DMS153 treated with DMSO at 0.1 percent for 48 hours (cell line): ENCODE measurements at regions not wholly inside any gene's neighbourhood (a gene's known extent, or its start where the extent isn't known, plus 50 kb on each side); places are given as distances from the start of the nearest gene placed in this dataset.

ENCODE experiments used
- DNase-seq: peaks from one replicate; lab custom pipeline; 2025; ENCODE audit not compliant: unreplicated experiment; lab: John Stamatoyannopoulos, UW

DNA sequence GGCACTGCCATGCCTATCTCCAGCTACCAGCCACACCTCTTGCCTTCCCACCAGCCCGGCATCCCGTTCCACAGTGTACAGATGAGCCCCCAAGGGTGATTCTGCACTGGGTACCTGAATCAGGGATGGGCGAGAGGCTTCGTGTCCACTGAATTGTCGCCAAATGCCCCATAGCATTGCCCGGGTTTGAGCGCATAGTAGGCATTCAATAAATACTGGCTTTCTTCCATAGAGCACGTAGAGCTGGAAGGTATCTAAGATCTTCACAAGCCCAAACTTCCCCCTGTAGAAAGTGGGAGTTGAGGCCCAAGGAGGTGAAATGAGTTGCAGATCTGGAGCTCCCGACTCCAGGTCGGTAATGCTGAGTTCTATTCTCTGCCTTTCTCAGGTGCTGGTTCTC is 358.7 kb downstream of the LPIN1 start:
- DNase-seq = no peak

DNA sequence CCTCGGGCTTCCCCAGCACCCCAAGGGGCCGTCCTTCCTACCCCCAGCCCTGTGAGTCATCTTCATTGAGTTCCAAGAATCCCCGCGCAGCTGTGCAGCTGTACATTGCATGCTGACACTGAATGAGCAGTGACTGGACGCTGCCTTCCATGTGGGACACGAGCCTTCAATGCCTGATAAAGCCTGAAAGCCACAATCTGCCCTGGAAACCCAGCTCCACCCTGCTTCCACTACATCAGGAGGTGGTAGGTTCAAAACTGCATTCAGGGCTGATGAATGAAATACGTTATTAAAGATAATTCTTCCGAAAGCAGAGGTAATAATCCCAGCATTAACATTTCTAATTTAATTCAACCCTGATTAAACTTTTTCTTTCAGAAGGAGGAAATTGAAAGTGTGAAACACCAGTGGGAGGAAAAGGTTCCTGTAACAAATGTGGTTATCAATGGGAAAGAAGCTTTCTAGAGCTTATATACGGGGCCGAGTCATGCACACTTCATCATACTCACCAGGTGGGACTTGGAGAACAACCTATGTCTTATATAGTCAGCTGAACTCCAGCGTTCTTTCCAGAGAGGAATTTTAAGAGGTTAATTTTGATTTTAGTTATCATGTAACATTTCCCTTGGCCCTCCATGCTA is 360.1 kb downstream of the LPIN1 start:
- DNase-seq = no peak

DNA sequence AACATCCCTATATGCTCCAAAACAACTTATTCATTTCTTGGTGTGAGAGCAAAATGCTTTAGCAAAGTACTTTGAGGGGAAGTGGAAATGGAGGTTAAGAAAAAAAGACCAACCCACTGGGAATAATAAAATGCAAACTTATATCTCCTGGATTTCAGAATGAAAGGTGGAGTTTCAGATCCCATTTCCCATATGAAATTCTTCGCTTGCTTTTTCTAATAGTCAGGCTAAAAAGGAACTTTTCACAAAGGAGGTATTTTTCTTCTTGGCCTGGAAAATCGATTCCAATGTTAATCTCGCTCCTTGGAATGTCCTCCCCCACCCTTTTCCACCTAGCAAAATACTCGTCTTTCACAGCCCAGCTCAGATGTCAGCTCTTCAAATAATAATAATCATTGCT is 360.9 kb downstream of the LPIN1 start:
- no peak for DNase-seq

DNA sequence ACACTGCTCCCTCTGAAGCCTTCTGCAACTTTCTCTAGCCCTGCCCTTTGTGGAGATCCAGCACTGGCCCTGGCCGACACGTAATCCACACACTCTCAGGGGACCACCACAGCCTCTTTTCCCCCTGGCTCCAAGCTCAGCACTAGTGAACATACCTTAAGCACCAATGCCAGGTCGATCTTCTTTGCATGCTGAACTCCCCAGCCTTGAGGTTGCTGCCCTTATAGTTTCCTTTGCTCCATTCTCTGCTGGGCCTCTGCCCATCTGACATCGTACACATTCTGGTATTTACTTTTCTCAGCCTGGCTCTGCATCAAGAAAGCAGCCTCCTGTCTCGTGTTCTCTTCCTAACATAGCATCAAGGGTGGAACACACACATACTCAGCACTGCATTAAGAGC is 361.5 kb downstream of the LPIN1 start:
- no peak for DNase-seq

DNA sequence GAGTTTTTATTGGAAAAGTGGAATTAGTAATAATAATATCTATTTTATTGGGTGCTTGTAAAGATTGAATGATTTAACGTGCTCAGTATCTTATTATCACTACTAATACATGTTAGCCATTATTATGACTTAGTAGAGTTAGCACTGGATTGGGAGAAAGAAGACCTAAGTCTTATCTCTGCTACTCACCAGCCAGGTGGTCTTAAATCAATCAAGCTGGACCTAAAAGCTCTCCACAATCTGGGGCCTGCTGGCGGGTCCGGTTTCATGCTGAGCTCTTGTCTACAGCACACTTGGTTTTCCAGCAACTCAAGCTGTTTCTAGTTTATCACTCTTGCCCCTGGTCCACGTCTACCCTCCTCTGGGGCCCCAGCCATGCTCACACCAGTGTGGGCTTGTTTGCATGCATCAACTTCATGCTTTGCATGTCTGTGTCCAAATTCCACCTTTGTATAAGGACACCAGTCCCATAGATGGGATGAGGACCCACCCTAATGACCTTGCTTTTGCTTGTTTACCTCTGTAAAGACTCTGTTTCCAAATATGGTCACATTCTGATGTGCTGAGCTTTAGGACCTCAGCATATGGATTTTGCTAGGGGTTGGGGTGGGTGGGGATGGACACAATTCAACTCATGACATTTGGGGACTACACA is 363.1 kb downstream of the LPIN1 start:
- DNase-seq = no peak

DNA sequence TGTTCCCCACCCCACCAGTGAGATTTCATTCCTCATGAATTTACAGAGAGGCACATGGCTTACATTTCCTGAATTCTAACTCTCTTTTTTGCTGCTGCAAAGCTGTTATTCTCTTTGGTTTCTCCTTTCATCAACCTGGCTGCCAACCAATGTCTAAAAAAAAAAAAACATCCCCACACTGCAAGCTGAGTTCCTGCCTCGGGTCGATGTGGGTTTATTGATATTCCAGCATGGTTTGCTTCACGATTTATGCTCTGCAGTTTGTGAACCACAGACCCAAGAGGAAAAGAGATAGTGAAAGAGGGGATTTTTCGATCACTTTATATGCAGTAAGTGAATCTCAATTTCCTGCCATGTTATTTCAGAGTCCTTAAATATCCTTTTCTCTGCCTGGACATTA is 363.6 kb downstream of the LPIN1 start:
- DNase-seq = no peak

DNA sequence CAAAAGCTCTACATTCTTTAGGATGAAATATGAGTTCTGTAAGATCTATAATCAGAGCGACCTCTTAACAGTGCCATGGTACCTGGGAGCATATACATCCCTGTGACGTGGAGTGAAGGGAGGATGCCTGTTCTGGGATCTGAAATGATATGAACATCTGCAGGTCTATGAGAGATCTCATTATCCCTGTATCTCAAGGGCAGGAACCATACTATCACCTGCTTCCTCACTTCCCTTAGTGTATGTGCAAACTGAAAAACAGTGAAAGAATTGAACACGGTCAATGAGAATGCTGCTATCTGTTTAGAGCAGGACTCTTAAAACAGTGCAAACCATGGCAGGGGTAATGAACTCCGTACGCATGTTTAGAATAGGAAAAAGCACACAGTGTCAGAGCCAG is 364.0 kb downstream of the LPIN1 start:
- no peak for DNase-seq

DNA sequence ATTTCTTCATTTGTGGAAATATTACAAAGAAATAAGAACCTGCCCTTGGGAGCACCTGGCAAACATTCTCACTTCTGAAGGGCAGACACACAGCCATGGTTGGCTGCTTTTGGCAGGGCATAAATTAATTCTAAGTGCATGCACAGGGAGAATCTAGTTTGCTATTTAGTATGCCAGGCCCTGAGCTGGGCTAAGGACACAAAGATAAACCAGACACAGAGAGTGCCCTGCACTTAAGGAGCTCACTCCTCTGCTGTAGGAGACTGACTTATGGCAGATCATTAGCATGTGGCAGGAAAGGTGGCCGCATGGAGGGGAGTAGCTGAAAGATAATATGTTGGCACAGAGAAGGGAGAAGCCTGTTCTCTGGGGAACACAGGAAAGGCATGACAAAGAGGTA is 367.0 kb downstream of the LPIN1 start:
- DNase-seq = no peak

DNA sequence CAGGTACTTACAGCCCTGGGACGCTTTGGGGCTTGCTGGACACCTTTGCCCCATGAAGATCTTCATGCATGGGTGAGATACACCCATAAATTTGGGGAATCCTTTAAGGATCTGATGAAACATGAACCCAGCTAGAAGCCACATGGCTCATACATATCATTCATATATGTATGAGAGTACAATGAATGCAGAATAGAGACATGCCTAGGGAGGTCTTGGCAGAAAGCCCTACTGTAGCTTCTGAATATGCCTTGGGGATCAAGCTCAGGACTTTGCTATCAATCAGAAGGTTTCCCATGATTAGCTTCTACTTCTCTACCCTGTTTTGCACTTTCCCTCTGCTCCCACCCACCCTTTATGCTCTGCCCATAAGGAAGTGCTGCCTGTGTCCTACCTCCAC is 368.4 kb downstream of the LPIN1 start:
- no peak for DNase-seq

DNA sequence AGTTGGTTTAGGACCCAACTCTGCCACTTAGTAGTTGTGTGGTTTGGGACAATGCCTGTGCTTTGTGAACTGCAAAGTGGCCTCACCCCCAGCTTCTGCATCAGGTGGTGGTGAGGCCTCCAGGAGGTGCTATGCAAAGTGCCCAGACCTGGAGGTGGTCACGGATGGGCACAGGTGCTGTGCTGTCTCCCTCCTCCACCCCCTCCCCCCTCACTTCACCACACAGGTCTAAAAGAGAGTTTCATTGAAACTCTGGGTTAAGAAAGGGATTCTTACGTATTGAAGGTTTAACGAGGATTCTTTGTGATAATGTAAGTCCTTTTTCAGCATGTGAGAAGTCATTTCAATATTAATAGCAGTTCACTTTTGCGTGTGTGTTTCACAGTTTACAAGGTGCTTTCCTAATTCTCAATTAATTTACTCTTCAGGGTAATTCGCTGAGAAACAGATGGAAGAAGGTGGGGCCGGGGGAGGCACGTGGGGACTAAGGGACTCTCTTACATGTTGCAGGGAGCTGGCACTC is 369.9 kb downstream of the LPIN1 start:
- DNase-seq = no peak

DNA sequence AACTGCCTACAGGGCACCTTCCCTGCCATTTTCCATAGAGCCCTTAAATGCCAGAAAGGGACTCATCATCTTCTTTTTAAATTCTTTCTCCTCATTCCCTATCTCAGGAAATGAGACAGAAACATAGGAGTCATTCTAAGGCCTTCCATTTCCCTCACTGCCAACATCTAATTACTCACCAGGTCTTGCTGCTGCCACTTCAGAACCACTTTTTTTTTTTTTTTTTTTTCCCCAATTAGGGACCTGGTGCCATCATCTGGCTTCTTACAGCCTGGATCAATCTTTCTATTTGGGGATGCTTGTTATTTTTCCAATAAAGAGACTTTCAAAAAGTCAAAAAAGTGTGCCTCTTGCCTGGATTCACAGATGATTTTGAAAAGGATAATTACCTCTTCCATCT is 373.4 kb downstream of the LPIN1 start:
- DNase-seq = no peak

DNA sequence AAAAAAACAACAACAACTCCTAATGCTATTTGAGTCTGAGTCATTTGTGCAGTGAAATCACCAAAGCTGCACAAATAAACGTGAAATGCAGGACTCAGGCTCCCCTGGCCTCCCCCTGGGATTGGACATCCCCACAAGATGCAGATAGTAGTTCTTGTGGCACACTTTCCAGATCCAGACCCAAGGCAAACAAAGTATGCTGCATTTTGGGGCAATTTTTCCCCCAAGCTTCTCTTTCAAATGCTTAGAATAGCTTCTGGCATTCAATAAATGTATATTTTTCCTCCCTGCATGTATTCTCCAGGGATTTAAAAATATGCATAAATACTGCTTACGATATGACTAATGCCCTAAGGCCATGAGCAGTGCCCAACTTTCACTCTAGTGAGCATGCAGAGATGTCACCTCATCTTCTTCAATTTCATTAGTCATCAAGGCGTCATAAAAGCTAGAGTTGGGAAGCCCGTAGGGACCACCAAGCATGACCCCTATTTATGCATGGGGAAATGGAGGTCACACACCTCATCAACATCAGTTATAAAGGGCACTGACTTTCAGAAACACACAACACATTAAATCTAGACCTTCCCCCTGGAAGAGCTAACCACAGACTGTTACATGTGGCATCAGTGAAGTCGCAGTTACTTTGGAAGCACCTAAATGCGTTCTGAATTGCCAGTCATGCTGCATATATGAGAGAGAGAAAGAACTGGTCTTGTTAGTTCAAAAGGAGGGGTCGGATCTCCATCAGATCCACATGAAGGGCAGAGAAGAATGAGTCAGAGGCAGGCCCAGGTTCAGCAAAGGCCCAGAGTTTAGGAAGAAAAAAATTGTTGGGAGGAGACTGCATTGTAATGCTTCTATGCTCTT is 374.1 kb downstream of the LPIN1 start:
- DNase-seq = no peak

DNA sequence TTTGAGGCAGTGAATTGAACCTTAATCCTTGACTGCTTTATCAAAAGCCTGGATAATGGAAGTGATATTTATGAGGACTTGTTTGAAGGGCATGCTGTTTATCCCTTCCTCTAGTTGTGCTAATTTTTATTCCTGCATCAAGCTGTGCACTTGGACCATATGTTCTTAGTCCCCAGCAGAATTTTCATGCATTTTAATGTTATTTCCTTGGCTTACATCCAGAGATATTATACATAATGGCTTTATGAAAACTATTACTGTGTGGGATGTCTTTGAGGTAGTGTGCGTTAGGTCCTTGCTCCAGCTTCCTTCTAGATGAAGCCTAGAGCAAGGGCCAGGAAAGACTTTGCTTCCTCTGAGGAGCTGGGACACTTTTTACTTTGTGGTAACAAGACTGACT is 378.4 kb downstream of the LPIN1 start:
- DNase-seq = no peak

DNA sequence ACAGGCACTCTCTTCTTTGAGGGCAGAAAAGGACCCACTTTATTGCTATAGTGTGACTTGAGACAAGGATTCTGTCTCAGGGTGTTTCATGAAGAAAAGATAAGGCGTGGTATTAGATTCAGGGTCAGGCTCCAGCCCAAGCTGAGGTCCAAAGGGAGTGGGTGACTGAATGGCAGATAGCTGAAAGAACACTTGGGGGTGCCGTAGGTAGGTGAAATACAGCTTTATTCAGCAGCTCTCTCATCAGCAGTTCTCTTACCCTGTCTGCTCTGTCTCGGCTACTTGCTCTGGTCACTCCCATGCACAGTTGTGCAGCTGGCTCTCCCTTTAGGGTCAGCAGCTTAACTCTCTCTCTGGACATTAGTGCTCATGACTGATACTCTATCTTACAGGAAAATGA is 379.9 kb downstream of the LPIN1 start:
- no peak for DNase-seq

DNA sequence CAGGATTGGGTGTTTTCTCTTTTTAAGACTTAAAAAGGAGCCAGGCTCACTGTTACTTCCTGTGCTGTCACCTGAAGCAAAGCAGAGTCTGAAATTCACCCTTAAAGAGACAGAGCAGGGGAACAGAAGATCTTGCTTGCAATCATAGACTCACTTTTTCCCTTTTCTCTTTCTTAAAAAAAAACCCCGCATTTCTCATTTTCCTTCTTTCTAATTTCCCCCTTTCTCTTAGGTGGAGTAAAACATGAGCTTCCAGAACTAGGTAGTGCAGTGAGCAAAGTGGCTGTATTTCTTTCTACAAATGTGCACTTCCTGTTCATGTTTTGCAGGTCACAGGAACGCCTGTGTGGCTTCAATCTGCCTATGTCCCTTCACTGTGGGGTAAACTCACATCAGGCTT is 381.2 kb downstream of the LPIN1 start:
- no peak for DNase-seq

DNA sequence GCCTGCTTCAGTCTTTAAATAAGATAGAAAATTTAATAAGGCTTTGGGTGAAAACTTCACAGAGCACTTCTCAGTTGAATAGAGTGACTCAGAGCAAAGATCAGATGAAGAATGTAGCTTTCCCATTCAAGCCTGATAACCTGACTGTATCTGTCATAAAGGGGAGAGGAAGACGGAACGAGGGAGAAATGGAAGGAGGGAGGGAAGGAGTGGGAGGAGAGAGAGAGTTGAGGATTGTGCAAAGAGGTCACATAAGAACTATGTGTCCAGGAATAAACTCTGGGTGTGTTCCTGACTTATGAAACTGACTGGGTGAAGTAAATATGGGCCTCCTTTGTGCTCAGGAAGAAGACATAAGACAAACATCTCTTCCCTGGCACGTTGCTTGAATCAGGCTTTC is 385.5 kb downstream of the LPIN1 start:
- DNase-seq = no peak

DNA sequence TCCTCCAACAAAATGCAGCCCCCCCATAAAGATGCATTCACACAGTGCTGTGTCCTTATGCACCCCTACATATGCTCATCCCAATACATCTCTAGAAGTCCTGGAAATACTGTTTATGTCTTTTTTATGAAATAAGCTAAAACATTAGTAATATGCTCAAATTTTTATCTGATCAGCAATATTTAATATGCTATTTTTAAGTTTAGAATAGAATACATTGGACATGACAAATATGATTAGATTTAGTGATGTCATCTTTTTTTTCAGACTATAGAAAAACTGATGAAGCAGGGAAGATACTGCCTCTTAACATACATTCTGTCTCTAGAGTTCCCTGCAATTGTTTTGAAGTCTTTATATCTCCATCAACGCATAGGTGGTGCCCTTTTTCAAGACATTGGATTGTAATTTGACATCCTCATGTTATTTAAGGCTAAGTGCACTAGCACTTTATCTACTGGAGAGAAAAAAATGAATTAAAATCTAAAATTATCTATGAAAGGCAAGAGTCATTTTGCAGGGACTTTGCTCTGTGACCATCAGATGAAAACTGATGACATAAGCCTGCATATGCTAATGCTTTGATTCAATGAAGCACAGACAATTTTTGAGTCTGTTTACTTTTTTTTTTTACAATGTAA is 395.3 kb downstream of the LPIN1 start:
- no peak for DNase-seq

DNA sequence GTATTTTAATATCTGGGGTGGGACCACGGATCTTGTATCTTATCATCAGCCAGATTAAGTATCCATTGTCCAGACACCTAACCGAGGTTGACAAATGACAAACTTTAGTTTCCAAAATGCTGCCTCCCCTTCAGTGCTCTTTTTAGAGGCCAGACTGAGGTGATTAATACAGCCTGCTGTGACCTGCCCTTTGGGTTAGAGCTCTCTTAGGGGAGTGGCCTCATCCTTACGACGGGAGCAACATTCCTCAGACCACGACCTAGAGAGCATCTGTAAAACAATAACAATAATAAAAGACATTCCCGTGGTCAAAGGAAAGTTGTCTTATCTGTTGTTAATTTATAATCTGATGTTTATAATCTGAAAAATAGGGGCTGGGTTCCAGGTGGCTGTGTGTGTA is 405.3 kb downstream of the LPIN1 start:
- DNase-seq = no peak

DNA sequence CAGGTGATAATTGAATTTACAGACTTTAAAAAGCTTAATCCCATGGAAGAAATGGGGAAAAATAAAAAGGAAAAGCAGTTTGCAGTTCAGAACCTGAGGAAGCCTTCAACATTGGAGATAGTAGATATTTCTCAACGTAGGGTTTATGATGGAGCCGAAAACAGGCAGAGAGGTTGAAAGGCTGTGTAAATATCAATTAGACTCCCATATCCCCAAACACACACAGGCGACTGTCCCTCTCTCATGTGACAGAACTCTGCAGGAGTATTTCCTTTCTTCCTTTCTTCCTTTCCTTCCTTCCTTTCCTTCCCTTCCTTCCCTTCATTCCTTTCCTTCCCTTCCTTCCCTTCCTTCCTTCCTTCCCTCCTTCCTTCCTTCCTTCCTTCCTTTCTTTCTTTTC is 406.5 kb downstream of the LPIN1 start:
- DNase-seq = no peak

DNA sequence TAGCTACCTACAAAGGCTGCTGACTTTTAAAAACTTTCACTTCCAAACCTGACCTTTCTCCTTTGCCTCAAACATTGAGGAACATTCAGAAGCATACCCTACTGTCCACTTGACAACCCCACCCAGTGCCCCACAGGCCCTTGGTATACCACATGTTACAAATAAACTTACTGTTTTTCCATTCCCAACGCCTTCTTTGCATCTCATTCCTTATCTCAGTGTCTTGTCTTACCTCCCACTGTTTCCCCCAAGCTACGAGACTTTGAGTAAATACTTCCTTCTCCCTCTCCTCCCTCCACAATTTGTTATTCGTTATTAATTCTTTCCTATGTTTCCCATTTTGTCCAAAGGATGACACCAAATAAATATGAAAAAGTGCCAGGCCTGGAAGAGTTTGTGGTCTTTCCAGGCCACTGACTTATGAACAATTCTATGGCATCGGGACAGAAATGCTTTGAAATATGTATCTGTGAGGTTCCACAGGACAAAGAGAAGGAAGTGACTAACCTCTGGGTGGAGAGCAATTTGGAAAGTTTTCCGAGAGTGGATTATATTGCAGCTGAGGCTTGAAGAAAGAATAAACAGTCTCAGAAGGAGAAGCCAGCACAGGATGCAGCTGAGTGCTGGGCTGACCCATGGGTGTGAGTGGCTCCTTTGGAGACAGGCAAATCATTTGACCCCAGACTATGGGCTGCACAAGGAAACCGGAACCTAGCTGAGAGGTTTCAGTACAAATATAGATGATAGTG is 409.0 kb downstream of the LPIN1 start:
- no peak for DNase-seq

DNA sequence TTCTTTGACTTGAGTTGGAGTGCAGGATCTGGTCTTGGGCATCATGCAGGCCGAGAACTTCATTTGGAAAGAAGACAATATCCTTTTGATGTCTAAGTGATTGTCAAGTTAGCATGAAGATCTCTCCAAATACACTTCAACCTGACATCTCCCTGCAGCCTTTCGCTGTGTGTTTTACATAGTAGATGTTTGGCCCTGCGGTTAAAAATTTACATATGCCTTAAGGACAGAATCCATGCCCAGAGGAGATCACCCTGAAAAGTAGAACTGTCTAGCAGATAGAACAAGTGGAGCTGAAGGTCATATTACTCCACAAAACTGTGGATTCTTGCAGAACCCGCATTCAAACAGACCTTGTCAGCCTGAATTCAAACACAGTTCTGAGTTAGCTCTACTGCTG is 409.9 kb downstream of the LPIN1 start:
- no peak for DNase-seq
